Renal cortical epithelial cell (primary cell): ENCODE measurements at regions not wholly inside any gene's neighbourhood (a gene's known extent, or its start where the extent isn't known, plus 50 kb on each side); places are given as distances from the start of the nearest gene placed in this dataset.

ENCODE experiments used
- DNase-seq: peaks from one replicate; pipeline ENCODE4 v3.0.0-alpha.2; 2011; ENCODE audit warnings: low read depth

DNA sequence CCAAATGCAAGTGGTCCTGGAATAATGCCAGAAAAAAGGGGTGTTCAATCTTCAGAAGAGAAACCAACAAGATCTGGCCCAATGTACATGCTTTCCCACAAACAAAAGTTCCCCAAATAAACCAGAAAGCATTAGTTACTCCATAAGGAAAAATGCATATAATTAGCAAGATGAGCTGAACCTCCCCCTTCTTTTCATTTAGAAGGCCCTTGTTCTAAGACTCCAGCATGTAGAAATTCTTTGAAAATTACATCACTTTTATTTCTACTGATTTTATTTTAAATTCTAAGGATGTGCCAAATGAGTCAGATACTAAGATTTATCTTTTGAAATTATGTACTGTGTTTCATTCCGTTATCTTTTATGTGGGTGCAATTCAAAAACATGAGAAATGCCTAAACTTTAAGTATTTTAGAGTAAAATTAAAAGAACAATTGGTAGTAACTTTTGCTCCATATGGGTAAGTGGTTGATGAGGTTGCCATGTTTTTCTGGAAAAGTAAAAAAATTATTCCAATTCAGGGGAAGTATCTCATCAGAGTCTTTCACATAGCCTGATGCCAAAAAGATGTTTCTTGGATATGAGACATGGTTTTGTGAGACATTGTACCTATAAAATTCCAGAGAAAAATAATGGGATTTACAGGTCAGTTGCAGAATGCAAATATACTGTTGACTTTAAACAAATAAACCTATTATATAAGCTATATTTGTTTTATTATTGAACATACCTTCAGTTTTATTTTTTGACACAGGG is 106.5 kb upstream of the CCDC112 start:
- DNase-seq: no peak

DNA sequence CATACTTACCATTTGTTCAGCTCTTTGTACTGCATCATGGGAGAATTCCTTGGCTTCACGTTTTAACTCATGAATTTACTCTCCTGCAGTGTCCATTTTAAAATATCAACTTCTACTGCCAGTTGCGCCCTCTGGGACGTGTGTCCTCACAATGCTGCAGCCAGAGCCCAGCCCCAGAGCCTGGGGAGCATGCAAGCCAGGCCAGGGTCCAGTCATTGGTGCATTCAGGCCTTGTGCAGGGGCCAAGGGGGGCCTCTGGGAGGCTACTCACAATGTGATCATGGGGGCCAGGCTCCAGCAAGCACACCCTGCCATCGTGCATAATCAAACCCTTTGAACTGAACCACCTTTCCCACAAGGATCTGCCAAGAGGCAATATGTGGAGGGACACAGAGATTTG is 105.6 kb upstream of the CCDC112 start:
- no peak for DNase-seq

GRCh38 chr5:115398719-115399118 is 102.3 kb upstream of the CCDC112 start:
- DNase-seq: peak; percentile 44

DNA sequence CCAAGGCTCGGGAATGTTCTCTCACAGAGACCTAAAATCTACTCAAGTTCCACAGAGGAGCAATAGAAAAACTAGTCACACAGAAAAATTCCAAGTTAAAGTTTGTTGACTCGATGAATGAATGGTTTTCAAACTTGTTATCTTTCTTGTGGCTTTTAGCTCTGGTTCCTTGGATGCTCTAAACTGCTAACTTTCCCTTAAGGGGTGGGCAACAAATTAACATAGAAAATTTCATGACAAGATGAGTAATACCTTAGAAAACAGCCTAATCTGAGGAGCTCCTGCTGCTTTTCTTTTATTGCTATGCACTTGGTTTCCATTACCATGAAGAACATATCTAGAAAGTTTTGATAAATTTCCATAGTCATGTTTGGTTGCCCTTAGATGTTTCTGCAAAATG is 100.2 kb upstream of the CCDC112 start:
- DNase-seq: no peak

- DNase-seq: no peak
Measured at GRCh38 chr5:115396081-115396480, 99.6 kb upstream of the CCDC112 start.

GRCh38 chr5:115394531-115394930 is 98.1 kb upstream of the CCDC112 start:
- DNase-seq: no peak

- DNase-seq: no peak
Measured at GRCh38 chr5:115393239-115393638, 96.8 kb upstream of the CCDC112 start.

DNA sequence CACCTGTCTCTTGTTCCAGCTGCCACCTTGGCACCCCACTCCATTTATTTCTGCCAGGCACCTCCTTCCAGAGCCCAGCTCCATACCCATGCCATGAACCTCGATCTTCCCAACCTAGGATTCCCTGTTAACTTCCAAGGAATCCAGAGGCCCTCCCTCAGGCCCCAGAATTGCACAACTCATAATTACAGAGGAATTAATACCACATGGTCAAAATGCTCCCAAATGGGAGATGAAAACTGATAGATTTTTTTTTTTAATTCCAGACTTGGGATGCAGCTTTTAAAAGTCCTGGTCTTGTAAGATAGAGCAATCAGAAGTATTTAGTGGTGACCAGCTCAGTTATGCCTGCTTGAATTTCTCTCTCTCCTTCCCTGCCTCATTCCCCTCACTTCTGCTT is 96.2 kb upstream of the CCDC112 start:
- DNase-seq: no peak

DNA sequence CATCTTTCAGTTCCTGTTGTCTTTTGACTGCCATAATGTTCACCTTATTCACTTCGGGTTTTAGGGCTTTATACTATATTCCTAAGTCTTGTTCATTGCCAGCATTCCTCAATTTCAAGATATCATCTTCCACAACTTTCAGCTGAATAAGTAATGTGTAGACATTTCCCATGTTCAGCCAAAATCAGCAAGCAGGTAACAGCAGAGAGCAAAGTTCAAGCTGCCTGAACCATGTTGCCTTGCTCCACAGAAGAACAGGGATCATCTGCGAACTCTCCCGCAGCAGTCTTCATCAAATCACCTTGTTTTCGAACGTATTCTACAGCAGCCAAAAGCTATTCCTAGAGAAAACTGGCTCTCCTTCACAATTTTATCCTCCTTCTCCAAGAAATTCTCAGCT is 95.3 kb upstream of the CCDC112 start:
- no peak for DNase-seq

- DNase-seq: no peak
Measured at GRCh38 chr5:115389799-115390382, 93.4 kb upstream of the CCDC112 start.

DNA sequence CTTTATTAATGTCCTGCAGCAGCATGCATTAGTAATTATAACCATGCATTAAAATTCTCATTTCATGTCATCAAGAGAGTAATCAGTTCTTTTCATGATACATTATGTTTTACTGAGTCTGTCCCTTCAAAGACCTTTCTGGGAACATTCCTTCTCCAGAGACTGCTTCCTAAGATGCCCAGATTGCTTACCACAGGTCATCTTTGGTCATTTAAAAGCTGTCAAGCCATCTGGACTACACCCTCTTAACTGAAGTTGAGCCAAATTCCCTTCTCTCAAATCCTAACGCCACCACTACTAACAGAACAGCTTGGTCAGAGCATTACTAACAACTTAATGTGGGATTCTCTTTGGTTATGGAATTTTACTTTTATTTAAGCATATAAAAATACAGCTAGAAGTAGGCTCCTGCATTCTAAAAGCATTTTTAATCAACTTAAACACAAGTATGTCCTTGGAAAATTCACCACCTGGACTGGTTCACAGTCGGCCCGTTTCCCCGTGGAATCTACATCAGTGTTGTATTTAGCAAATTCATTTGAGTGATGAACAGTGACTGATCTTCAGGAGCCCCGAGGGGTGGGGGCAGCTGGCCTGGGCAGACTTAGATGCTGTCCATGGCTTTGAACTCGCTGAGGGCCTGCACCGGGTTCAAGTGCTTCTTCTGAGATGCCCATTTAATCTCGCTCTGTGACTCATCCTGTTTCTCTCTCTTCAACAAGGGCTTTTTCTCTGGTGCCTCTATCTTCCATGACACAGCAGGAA is 92.8 kb upstream of the CCDC112 start:
- DNase-seq: no peak

DNA sequence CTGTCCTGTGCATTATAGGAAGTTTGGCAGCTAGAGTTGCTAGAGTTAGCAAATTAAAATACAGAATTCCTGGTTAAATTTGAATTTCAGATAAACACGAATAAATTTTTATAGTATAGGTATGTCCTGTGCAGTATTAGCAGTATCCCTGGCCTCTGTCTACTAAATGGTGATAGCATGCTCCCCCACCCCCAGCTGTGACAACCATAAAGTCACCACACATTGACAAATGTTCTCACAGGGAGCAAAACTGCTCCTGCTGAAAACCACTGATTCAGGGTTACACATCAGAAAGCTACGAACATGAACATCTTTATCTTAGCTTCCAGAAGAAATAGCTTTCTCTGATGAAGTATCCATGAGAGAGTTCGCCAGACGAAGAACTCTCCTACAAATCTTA is 91.8 kb upstream of the CCDC112 start:
- DNase-seq: no peak

DNA sequence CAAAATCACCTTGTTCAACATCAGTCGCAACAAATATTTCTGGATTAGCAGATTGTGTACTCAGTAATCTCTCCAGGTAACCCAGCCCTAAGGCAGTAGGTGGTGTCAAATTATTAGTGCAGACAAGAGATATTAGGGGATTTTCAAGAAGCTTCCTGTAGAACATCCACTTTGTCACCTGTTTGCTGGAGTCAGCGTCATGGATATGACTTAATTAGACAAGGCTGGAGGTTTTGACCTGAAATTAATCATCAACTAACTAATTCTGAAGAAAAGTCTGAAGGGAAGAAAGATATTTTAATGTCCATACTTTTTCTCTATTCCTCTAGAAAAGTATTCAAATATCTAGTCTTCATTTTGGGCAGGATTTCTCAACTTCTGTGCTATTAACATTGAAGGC is 91.4 kb upstream of the CCDC112 start:
- DNase-seq: peak; percentile 57

GRCh38 chr5:115386657-115387056 is 90.2 kb upstream of the CCDC112 start:
- DNase-seq: no peak

GRCh38 chr5:115384587-115385375 is 88.3 kb upstream of the CCDC112 start:
- DNase-seq: no peak

GRCh38 chr5:115382989-115383388 is 86.5 kb upstream of the CCDC112 start:
- DNase-seq: no peak

DNA sequence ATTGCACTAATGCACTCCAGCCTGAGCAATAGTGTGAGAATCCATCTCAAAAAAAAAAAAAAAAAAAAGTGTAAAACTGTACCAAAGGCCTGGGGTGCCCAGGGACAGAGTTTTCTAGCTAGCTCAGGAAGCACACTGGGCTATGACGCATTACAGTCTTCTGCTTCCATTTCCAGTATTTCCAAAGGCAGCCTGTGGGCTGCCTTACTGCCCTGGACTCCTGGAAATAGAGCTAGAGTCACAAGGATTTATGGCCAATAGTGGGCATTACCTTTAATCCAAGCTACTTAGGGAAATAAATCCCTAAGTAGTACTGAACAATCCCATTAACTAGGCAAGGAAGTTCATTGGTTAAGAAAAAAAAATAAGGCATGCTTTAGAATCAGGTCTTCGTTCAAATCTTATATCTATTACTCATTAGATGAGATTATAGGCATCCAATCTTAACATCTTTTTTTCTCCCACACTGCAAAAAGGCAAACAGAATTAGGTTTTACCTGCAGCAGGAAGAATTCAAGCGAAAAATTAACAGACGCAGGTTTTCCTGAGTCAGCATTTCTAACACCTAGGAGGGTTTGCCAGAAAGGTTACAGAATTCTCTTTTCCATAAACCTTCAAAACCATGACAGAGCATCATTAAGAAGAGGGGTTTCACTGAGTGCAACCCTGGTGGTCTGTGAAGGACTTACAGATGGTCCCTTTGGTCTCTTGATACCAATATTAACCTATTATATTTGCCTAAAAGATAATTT is 85.6 kb upstream of the CCDC112 start:
- no peak for DNase-seq

GRCh38 chr5:115379622-115380344 is 83.3 kb upstream of the CCDC112 start:
- peak; percentile 90 for DNase-seq

DNA sequence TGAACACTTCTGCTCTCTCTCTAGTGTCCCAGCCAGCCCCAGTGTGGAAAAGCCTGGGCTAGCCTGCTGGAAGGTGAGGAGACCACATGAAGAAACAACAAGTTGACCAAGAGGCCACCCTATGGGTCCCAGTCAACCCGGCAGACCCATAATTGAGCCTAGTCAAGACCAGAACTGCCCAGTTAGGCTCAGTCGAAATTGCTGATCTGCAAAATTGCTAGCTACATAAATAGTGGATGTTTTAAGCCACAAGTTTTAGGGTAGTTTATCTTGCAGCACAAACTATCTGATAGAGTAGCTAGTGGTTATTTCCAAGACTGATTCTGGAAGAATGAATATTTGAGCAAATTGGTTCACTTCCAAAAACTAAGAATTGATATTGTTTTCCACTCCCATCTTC is 82.3 kb upstream of the CCDC112 start:
- DNase-seq: no peak

- peak; percentile 99 for DNase-seq
Measured at GRCh38 chr5:115377468-115378217, 81.2 kb upstream of the CCDC112 start.
